Loucy (cell line): ENCODE measurements at regions not wholly inside any gene's neighbourhood (a gene's known extent, or its start where the extent isn't known, plus 50 kb on each side); places are given as distances from the start of the nearest gene placed in this dataset.
"Not testable (repeated sequence)": the region's sequence is repeated elsewhere in the genome, so short reads cannot be mapped to it uniquely, and the experiment has no call there.

Source experiments
- H2AFZ ChIP-seq: fragments of 200-600 bp; sonication (generic); 2 replicates; pipeline ENCODE4 v1.6.0; 2016; ENCODE audit warnings: antibody characterized with exemption, mild to moderate bottlenecking, low read length, moderate library complexity
- H3F3A ChIP-seq: fragments of 200-600 bp; 2 replicates; pipeline ENCODE4 v1.6.0; 2016; ENCODE audit warnings: antibody characterized with exemption, low read depth, mild to moderate bottlenecking
- H3K27me3 ChIP-seq: fragments of 200-600 bp; sonication (generic); 2 replicates; pipeline ENCODE4 v1.6.1; 2014; ENCODE audit warnings: low read length, mild to moderate bottlenecking; ENCODE audit not compliant: insufficient read depth, poor library complexity, severe bottlenecking
- H3K36me3 ChIP-seq: fragments of 200-600 bp; sonication (generic); 2 replicates; pipeline ENCODE4 v1.6.1; 2016; ENCODE audit warnings: low read length; ENCODE audit not compliant: insufficient read depth
- H3K4me1 ChIP-seq: fragments of 200-600 bp; sonication (generic); 2 replicates; pipeline ENCODE4 v1.5.1; 2014; ENCODE audit warnings: low read length, mild to moderate bottlenecking; ENCODE audit not compliant: insufficient read depth, poor library complexity, severe bottlenecking
- H3K4me2 ChIP-seq: fragments of 200-600 bp; sonication (generic); 2 replicates; pipeline ENCODE4 v1.6.0; 2014; ENCODE audit warnings: antibody characterized with exemption, low read length, low read depth, mild to moderate bottlenecking; ENCODE audit not compliant: poor library complexity, severe bottlenecking
- H3K4me3 ChIP-seq: fragments of 200-600 bp; sonication (generic); 2 replicates; pipeline ENCODE4 v1.5.1; 2014; ENCODE audit warnings: low read length, mild to moderate bottlenecking, mixed read lengths; ENCODE audit not compliant: poor library complexity, severe bottlenecking
- H3K79me2 ChIP-seq: fragments of 200-600 bp; sonication (generic); 2 replicates; pipeline ENCODE4 v1.6.1; 2014; ENCODE audit warnings: low read length; ENCODE audit not compliant: insufficient read depth
- H3K9ac ChIP-seq: fragments of 200-600 bp; sonication (generic); 2 replicates; pipeline ENCODE4 v1.6.0; 2014; ENCODE audit warnings: mild to moderate bottlenecking, low read depth, low read length, moderate library complexity; ENCODE audit not compliant: poor library complexity, severe bottlenecking
- H3K9me2 ChIP-seq: fragments of 200-600 bp; sonication (generic); replicated peaks from 2 replicates; pipeline ENCODE4 v1.6.1; 2016; ENCODE audit warnings: low read depth, low read length, mixed read lengths
- H3K9me3 ChIP-seq: fragments of 200-600 bp; sonication (generic); 2 replicates; pipeline ENCODE4 v1.6.1; 2014; ENCODE audit warnings: mild to moderate bottlenecking, antibody characterized with exemption, low read length, low read depth; ENCODE audit not compliant: insufficient read depth
- H4K20me1 ChIP-seq: fragments of 200-600 bp; sonication (generic); 2 replicates; pipeline ENCODE4 v1.6.0; 2014; ENCODE audit warnings: antibody characterized with exemption, low read length, mild to moderate bottlenecking; ENCODE audit not compliant: insufficient read depth, poor library complexity, severe bottlenecking

GRCh38 chr9:62817214-62817613 is 1627.4 kb downstream of the SPATA31A7 start:
- not testable (repeated sequence) for H3K9me2 ChIP-seq, H3K4me3 ChIP-seq, H2AFZ ChIP-seq, H3K36me3 ChIP-seq, H3K27me3 ChIP-seq, H3K79me2 ChIP-seq, H3K9ac ChIP-seq, H3K9me3 ChIP-seq, H4K20me1 ChIP-seq, H3K4me1 ChIP-seq, H3K4me2 ChIP-seq, H3F3A ChIP-seq

- not testable (repeated sequence) for H4K20me1 ChIP-seq, H2AFZ ChIP-seq, H3K27me3 ChIP-seq, H3K4me2 ChIP-seq, H3K9ac ChIP-seq, H3K36me3 ChIP-seq, H3K4me1 ChIP-seq, H3K9me3 ChIP-seq, H3F3A ChIP-seq, H3K4me3 ChIP-seq, H3K79me2 ChIP-seq, H3K9me2 ChIP-seq
Measured at GRCh38 chr9:62822185-62822584, 1632.3 kb downstream of the SPATA31A7 start.

DNA sequence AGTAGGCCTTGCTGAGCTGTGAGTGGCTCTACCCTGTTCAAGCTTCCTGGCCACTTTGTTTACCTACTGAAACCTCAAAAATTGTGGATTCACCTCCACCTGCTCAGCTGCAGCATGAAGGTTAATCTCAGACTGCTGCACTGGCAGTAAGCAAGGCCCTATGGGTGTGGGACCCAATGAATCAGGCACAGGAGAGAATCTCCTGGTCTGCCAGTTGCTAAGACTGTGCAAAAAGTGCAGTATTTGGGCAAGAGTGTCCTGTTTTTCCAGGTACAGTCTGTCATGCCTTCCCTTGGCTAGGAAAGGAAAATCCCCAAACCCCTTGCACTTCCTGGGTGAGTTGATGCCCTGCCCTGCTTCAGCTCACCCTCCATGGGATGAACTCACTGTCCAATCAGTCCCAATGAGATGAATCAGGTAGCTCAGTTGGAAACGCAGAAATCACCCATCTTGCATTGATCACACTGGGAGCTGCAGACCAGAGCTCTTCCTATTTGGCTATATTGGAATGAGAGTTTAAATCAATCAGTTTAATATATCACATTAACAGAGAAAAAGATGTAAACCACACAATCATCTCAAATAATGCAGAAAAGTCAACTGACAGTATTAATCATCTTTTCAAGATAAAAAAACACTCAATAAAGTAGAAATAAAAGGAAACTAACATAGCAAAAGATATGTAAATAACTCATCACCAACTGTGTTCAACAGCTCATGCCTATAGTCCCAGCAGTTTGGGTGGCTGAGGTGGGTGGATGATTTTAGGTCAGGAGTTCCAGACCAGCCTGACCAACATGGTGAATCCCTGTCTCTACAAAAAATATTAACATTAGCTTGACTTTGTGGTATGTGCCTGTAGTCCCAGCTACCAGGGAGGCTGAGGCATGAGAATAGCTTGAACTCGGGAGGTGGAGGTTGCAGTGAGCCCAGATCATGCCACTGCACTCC is 1638.4 kb downstream of the SPATA31A7 start:
- H3K27me3 ChIP-seq, H3K4me2 ChIP-seq, H3K36me3 ChIP-seq, H3K9ac ChIP-seq, H3K9me3 ChIP-seq, H3K79me2 ChIP-seq, H3K4me1 ChIP-seq, H2AFZ ChIP-seq, H3K9me2 ChIP-seq, H4K20me1 ChIP-seq, H3K4me3 ChIP-seq, H3F3A ChIP-seq: not testable (repeated sequence)

DNA sequence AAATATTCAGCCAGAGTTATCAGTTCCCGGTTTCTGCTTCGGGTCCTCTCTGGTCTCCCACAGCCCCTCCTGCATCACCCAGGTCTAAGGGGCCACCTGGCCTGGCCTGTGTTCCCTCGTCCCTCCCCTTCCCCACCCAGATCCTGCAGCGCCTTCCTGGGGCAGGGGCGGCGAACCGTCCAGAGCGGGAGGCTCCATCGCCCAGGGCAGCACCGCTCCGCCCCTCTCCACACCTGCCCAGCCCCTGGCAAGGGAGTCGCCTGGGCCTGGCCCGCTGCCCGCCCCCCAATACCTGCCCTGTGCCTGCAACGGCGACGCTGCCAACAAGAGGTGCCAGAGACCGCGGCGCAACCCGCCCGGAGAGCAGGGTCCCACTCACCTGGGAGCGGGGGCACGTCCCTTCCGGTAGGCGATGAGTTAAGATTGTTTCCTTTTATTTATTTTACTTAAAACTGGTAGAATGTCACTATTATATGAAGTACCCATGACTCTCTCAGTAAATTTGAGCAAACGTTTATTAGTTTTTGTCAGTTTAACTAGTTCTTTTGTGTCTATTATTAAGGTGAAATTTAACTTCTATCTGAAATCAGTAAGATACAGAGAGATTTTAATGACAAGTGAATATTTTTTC is 1641.1 kb downstream of the SPATA31A7 start:
- H3K4me3 ChIP-seq, H3K4me1 ChIP-seq, H2AFZ ChIP-seq, H3F3A ChIP-seq, H3K9ac ChIP-seq, H3K36me3 ChIP-seq, H3K79me2 ChIP-seq, H3K9me3 ChIP-seq, H3K9me2 ChIP-seq, H4K20me1 ChIP-seq, H3K27me3 ChIP-seq, H3K4me2 ChIP-seq: not testable (repeated sequence)

- H4K20me1 ChIP-seq, H3K79me2 ChIP-seq, H3K4me3 ChIP-seq, H2AFZ ChIP-seq, H3K27me3 ChIP-seq, H3F3A ChIP-seq, H3K36me3 ChIP-seq, H3K9me2 ChIP-seq, H3K4me1 ChIP-seq, H3K4me2 ChIP-seq, H3K9ac ChIP-seq, H3K9me3 ChIP-seq: not testable (repeated sequence)
Measured at GRCh38 chr9:62833323-62834200, 1643.7 kb downstream of the SPATA31A7 start.

- H3K9ac ChIP-seq, H4K20me1 ChIP-seq, H3K4me2 ChIP-seq, H3K4me1 ChIP-seq, H3K36me3 ChIP-seq, H3K79me2 ChIP-seq, H3K9me2 ChIP-seq, H3K4me3 ChIP-seq, H3F3A ChIP-seq, H3K9me3 ChIP-seq, H3K27me3 ChIP-seq, H2AFZ ChIP-seq: not testable (repeated sequence)
Measured at GRCh38 chr9:62837254-62837911, 1647.5 kb downstream of the SPATA31A7 start.
